ENCODE measurements at regions not wholly inside any gene's neighbourhood (a gene's known extent, or its start where the extent isn't known, plus 50 kb on each side); places are given as distances from the start of the nearest gene placed in this dataset.
A peak's percentile ranks its signal among the peaks of the same experiment; 100 is the strongest.

DNA sequence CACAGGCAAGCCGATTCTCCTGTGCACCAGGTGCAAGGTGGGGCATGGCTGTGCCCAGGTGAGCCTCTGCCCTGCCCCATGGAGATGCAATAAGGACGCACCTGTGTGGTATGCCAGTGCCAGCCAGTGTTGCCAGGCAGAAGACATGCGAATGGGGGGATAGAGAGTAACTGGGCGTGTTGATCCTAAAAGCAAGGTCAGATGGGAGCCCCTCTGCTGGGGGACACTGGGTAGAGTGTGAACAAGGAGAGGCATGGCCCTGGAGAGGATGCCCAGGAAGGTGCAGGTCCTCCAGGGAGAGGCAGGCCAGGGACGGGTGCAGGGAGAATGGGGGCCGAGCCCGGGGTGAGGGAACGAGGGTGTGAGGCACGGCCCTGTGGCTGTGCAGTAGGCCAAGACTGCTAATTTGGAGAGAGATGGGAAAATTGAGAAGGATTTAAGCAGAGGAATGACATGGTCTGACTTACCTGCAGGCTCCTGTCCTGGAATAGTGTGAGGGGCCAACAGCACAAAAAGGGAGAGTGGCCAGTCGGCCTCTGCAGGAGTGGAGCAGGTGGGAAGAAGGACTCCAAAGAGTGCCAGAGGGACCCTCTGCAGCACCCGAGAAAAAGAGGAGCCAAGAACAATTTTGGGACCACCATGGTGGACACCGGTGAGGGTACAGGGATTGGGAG lies 690.4 kb upstream of the HS6ST1 start:
- Histone ChIP-seq H3K9me3 (ENCODE audit: control insufficient read depth, insufficient read depth, low read length) (peaks cover 24% of the 10 kb centered on the region), H3K27me3 (ENCODE audit: control insufficient read depth, insufficient read depth, low read length) (no peaks in the 10 kb centered on the region), H3K27ac (ENCODE audit: low read depth, low read length) (no peak overlapping the region), H3K4me3 (ENCODE audit: low read depth, low read length) (no peak overlapping the region)
- TF ChIP-seq, protein P1, sequence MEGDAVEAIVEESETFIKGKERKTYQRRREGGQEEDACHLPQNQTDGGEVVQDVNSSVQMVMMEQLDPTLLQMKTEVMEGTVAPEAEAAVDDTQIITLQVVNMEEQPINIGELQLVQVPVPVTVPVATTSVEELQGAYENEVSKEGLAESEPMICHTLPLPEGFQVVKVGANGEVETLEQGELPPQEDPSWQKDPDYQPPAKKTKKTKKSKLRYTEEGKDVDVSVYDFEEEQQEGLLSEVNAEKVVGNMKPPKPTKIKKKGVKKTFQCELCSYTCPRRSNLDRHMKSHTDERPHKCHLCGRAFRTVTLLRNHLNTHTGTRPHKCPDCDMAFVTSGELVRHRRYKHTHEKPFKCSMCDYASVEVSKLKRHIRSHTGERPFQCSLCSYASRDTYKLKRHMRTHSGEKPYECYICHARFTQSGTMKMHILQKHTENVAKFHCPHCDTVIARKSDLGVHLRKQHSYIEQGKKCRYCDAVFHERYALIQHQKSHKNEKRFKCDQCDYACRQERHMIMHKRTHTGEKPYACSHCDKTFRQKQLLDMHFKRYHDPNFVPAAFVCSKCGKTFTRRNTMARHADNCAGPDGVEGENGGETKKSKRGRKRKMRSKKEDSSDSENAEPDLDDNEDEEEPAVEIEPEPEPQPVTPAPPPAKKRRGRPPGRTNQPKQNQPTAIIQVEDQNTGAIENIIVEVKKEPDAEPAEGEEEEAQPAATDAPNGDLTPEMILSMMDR (IDR thresholded peaks at IDR 0.05; ENCODE audit: low read depth, low read length) = no peak
- no peak for DNase-seq (ENCODE audit: low read depth, low spot score)
- ChIA-PET CTCF (no interaction called here), POLR2A (no interaction called here)

- TF ChIP-seq, protein P1 (IDR thresholded peaks at IDR 0.05; ENCODE audit: low read depth, low read length) = no peak
- Histone ChIP-seq H3K4me3 (ENCODE audit: low read depth, low read length) (no peak overlapping the region), H3K9me3 (ENCODE audit: control insufficient read depth, insufficient read depth, low read length) (peaks cover 24% of the 10 kb centered on the region), H3K27ac (ENCODE audit: low read depth, low read length) (no peak overlapping the region), H3K27me3 (ENCODE audit: control insufficient read depth, insufficient read depth, low read length) (no peaks in the 10 kb centered on the region)
- no peak for DNase-seq (ENCODE audit: low read depth, low spot score)
- POLR2A ChIA-PET = no interaction called here
- CTCF ChIA-PET = no interaction called here
Measured at GRCh38 chr2:129009555-129010146, 691.0 kb upstream of the HS6ST1 start.

DNA sequence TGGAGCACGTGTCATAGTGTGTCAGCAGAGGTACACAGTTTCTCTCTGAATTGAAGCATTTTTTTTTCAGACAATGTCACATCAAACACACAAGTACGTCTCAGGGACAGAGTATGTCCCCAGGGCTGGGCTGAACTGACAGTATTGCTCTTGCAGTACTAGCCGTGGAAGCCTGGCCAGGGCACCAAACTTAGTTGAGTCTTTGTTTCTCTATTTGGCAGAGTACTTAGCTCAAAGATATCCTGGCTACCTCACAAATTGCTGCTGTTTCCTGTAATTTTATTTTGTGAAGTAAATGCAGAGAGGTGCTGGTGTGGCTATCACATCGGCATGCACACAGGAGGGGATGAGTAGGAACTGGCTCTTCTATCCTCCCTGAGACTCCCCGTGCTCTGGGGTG lies 691.6 kb upstream of the HS6ST1 start:
- POLR2A ChIA-PET = no interaction called here
- no peak for DNase-seq (ENCODE audit: low read depth, low spot score)
- peaks cover 18% of the 10 kb centered on the region for H3K9me3 ChIP-seq (ENCODE audit: control insufficient read depth, insufficient read depth, low read length)
- CTCF ChIA-PET = no interaction called here
- TF ChIP-seq, protein P1 (IDR thresholded peaks at IDR 0.05; ENCODE audit: low read depth, low read length) = no peak
- H3K27ac ChIP-seq (ENCODE audit: low read depth, low read length) = no peak overlapping the region
- no peak overlapping the region for H3K4me3 ChIP-seq (ENCODE audit: low read depth, low read length)
- no peaks in the 10 kb centered on the region for H3K27me3 ChIP-seq (ENCODE audit: control insufficient read depth, insufficient read depth, low read length)

DNA sequence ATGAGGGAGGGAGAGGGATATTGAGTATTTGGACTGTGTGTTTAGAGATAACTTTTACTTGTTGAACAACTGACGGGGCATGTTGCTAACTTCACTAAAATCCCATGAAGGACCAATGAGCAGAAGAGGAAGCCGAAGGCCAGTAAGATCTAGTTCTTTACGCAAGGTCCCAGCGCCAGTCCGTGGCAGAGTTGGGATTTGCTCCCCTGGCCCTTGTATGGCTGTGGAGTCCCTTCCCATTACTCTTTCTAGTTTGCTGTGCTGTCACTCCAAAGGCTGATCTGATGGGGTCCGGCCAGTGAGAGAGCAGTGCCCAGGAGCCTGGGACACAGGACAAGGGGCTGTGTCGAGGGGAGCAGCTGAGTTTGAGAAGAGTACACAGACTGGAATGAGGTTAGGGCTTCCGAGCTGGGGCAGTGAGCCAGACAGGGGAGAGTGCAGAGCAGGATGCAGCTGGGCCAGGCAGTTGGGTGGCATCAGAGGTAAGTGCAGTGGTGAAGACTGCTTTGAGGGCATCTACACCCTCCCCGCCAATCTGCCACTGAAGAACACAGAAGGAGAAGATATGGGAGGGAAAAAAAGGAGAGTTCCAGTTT lies 692.9 kb upstream of the HS6ST1 start:
- Histone ChIP-seq H3K27ac (ENCODE audit: low read depth, low read length) (no peak overlapping the region), H3K27me3 (ENCODE audit: control insufficient read depth, insufficient read depth, low read length) (no peaks in the 10 kb centered on the region), H3K4me3 (ENCODE audit: low read depth, low read length) (no peak overlapping the region), H3K9me3 (ENCODE audit: control insufficient read depth, insufficient read depth, low read length) (peaks cover 12% of the 10 kb centered on the region)
- no peak for DNase-seq (ENCODE audit: low read depth, low spot score)
- TF ChIP-seq, protein P1 (IDR thresholded peaks at IDR 0.05; ENCODE audit: low read depth, low read length) = 0 out of 2 replicates have a peak, but pooled peaks have one; percentile 3
- ChIA-PET CTCF (no interaction called here), POLR2A (no interaction called here)

GRCh38 chr2:129014432-129014831 lies 695.8 kb upstream of the HS6ST1 start:
- Histone ChIP-seq H3K9me3 (ENCODE audit: control insufficient read depth, insufficient read depth, low read length) (peaks cover 7% of the 10 kb centered on the region), H3K27me3 (ENCODE audit: control insufficient read depth, insufficient read depth, low read length) (no peaks in the 10 kb centered on the region), H3K4me3 (ENCODE audit: low read depth, low read length) (no peak overlapping the region), H3K27ac (ENCODE audit: low read depth, low read length) (no peak overlapping the region)
- no peak for DNase-seq (ENCODE audit: low read depth, low spot score)
- ChIA-PET CTCF (no interaction called here), POLR2A (no interaction called here)
- TF ChIP-seq, protein P1 (IDR thresholded peaks at IDR 0.05; ENCODE audit: low read depth, low read length) = no peak

All from AG04450 (cell line).